ENCODE measurements at regions not wholly inside any gene's neighbourhood (a gene's known extent, or its start where the extent isn't known, plus 50 kb on each side); places are given as distances from the start of the nearest gene placed in this dataset.
"Not testable (repeated sequence)": the region's sequence is repeated elsewhere in the genome, so short reads cannot be mapped to it uniquely, and the experiment has no call there.

DNA sequence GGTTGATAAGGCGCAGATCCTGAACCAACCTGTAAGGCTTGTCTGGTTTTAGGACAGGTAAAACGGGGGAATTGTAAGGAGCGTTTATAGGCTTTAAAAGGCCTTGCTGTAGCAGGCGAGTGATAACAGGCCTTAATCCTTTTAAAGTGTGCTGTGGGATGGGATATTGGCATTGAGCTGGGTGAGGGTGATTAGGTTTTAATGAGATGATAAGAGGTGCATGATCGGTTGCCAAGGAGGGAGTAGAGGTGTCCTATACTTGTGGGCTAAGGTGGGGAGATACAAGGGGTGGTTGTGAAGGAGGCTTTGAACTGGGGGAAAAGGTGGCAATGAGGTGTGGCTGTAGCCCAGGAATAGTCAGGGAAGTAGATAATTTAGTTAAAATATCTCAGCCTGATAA lies 363.8 kb downstream of the S1PR1 start:
- H3K79me1 ChIP-seq (ENCODE audit: low read depth, low read length); DNase-seq (ENCODE audit: low read depth in 1 of 2, low spot score in 2 of 2); H2AFZ ChIP-seq (ENCODE audit: low read length); H4K20me1 ChIP-seq (replicated peaks in 1 of 2; ENCODE audit: control insufficient read depth in 1 of 2, insufficient read depth in 2 of 2, low read length in 2 of 2); H3K9me3 ChIP-seq (ENCODE audit: insufficient read depth in 2 of 2, low read depth in 1 of 2, low read length in 1 of 2); H3K4me2 ChIP-seq (ENCODE audit: insufficient read depth in 1 of 2, low read depth in 2 of 2, low read length in 2 of 2); H2BK5ac ChIP-seq (ENCODE audit: low read depth, low read length); H2BK20ac ChIP-seq (ENCODE audit: low read length); H2AK5ac ChIP-seq (ENCODE audit: low read depth, low read length); H3K56ac ChIP-seq (replicated peaks; ENCODE audit: insufficient read length, low read depth, low read length); H3K23me2 ChIP-seq (ENCODE audit: low read depth, low read length); H3K18ac ChIP-seq (ENCODE audit: extremely low read depth, low read length); H4K5ac ChIP-seq (ENCODE audit: insufficient read length, low read depth, low read length); H2BK15ac ChIP-seq (ENCODE audit: low read length); H2BK12ac ChIP-seq (ENCODE audit: low read depth, low read length); H3K4me3 ChIP-seq (ENCODE audit: extremely low read depth in 1 of 4, insufficient read depth in 2 of 4, low read depth in 3 of 4, low read length in 4 of 4); FAIRE-seq; POLR2A ChIA-PET (ENCODE audit: partially characterized antibody); H3K27me3 ChIP-seq (replicated peaks in 1 of 4; ENCODE audit: control insufficient read depth in 3 of 4, extremely low read depth in 1 of 4, insufficient read depth in 3 of 4, low read length in 3 of 4); CTCF ChIA-PET (ENCODE audit: partially characterized antibody); H3K79me2 ChIP-seq (ENCODE audit: control insufficient read depth in 1 of 2, insufficient read depth in 2 of 2, low read length in 2 of 2); H3K36me3 ChIP-seq (ENCODE audit: control insufficient read depth in 2 of 4, insufficient read depth in 4 of 4, low read length in 3 of 4); H4K91ac ChIP-seq (replicated peaks; ENCODE audit: insufficient read length, low read length); H3K14ac ChIP-seq (ENCODE audit: insufficient read length); H4K8ac ChIP-seq (ENCODE audit: extremely low read depth, insufficient read depth, low read length); H3K4ac ChIP-seq (replicated peaks; ENCODE audit: insufficient read length, low read depth, low read length); H3K4me1 ChIP-seq (replicated peaks in 1 of 4; ENCODE audit: control insufficient read depth in 3 of 4, insufficient read depth in 4 of 4, low read length in 3 of 4); H3K23ac ChIP-seq (ENCODE audit: insufficient read length); H2BK120ac ChIP-seq (replicated peaks; ENCODE audit: low read depth, low read length); H3K27ac ChIP-seq (ENCODE audit: low read depth, low read length); H3K9ac ChIP-seq (replicated peaks in 1 of 4; ENCODE audit: extremely low read depth in 1 of 4, low read depth in 3 of 4, low read length in 3 of 4): not testable (repeated sequence)
- 91% methylated on average over 5 of the region's 5 CpGs; no CpG with 5 or more reads in 1 of the 2 experiments for WGBS, 2 experiments (ENCODE audit: extremely low coverage in 1 of 2, insufficient coverage in 1 of 2, insufficient read length in 1 of 2, insufficient replicate concordance in 2 of 2, low coverage in 1 of 2, low lambda C conversion rate in 2 of 2, missing lambda C conversion rate in 1 of 2)
